GM21526 (cell line): ENCODE measurements at regions not wholly inside any gene's neighbourhood (a gene's known extent, or its start where the extent isn't known, plus 50 kb on each side); places are given as distances from the start of the nearest gene placed in this dataset.

Experiments used
- ATAC-seq: cut with Tn5 transposase; IDR thresholded peaks from one replicate; pipeline ENCODE4 v1.9.1; 2021; ENCODE audit warnings: moderate library complexity; ENCODE audit not compliant: unreplicated experiment, low FRiP score

DNA sequence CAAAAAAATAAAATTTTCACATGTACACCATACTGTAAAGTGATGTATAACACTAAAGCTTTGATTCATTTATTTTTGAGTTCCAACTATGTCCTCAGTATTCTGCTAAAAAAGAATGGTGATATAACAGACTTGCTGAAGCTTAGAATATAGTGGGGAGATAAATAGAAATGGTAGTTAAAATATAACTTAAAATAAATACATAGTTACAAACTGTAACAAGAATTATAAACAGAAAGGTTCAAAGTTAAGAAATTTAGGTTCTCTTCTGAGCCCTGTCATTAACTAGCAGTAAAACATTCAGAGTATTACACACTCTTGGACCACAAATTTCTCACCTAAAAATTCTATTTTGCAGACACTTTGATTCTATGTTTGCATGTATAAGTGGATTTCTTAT lies 392.1 kb downstream of the ANXA1 start:
- ATAC-seq, result no peak

DNA sequence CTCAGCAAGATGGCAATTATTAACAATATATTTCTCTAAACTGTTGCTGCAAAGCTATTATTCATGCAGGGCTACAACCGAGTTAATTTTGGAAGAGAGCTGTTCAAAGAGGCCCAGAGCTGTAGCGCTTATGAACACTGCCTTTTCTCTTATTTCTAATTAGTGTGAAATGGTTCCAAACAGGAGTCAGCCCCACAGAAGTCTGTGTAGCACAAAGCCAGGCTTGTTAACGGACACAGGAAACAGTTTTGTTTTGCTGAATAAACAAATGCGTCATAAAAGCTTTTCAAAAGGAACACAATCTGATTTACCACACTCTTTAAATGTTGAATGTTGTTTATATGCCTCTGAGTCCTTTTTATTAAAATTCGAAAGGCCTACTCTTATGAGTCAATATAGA lies 396.5 kb downstream of the ANXA1 start:
- ATAC-seq, result no peak

DNA sequence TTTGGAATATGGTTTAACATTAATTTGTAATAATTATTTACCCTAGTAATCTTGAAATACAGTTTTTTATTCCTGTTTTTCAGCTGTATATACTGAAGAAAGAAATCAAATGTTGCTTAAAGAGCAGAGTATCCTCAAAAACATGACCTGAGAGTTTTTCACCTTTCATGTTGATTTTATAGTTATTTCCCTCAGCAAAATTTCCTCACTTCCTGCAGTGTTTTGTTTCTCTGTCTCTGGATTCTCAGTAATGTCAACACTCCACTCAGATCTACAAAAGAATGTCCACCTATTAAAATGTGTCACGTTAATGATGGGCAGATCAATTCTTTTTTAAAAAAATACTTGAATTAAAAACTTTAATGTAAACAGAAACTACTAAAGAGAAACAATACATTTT lies 398.3 kb downstream of the ANXA1 start:
- no peak for ATAC-seq

DNA sequence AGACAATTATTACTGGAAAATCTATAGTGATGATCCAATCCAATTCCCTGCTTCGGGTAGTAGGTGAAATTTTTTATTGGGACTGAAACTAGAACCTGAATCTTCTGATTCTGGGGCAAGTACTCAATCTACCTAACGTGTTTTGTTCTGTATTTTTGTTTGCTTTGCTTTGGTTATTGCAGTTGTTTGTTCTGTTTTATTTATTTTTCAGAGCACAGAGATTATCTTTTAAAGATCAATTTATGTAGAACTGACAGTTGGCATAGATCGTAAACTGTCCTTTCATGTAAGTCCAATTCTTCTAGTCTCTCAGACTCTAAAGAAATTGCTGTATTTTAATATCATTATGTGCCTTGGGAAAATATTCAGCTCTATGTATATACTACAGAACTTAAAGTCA lies 401.6 kb downstream of the ANXA1 start:
- no peak for ATAC-seq

DNA sequence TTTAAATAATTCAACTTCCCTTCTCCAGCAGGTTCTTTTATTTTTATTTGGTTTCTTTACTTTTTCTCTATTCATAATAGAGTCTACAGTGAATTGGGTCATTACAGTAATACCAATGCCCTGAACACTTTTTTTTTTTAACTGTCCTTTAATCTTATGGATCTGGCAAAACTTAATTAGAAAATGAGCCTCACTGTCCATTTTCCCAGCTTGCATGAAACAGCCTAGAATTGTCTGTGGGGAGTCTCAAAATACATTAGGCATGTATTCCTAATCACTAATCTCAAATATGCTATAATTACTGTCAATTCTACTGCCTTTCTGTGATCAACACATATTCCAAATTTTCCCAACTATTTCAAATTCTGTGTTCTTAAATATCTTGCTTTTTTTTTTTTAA lies 406.8 kb downstream of the ANXA1 start:
- ATAC-seq, result no peak

DNA sequence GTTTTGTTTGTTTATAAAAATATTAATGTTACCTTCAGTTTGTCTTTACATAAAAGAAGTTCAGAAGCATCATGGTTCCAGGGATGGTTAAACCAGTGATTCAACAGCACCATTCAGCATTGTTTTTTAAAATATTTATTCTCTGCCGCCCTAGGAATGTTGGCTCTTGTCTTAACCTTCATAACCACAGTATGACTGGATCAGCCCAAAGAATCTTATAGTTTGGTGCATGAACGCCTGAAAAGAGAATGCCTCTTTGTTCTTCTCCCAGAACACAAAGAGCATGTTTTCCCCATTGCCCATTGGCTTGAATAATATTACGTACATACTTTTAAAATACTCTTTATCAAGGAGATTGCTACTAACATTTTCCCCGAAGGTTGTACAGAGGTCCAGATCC lies 413.4 kb downstream of the ANXA1 start:
- no peak for ATAC-seq

DNA sequence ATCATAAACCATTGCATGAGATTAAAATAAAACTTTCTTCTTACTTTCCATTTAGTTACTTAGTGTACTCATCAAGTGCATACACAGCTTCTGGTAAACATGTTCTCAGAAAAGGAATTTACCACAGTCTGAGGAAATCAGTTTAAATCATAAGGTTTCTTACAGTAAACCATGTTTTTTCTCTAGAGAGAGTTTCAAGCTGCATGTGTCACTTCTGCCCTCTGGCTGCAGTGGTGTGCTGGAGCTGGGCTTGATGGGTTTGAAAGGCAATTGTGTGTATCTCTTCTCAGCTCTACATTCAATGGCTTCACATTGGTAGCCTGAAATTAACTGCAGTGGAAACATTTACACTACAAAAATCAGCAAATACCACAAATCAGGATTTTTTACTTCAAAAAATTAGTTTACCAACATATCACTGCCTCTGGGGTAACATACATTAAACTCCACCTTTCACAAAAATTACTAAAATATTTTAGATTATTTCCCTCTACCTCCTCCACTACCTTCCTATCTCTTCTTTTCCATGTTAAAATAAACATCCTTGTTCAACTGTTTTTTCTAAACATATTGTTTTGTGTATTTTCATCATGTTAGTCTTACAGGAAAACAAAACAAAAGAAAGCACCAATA lies 414.3 kb downstream of the ANXA1 start:
- no peak for ATAC-seq

DNA sequence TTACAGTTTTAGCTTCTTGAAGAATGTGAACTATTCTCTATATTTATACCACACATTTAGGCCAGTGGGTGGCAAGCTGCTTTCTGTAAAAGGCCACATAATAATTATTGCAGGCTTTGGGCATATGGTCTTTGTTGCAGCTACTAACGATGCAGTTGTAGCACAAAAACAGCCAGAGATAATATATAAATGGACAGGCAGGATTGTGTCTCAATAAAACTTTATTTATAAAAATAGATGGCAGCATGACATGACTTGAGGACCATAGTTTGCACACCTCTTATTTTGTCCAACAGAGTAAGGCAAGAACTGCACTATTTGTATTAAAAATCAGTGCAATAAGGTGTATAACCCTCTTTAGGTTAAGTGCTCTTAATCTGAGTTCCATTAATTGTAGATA lies 415.0 kb downstream of the ANXA1 start:
- no peak for ATAC-seq

DNA sequence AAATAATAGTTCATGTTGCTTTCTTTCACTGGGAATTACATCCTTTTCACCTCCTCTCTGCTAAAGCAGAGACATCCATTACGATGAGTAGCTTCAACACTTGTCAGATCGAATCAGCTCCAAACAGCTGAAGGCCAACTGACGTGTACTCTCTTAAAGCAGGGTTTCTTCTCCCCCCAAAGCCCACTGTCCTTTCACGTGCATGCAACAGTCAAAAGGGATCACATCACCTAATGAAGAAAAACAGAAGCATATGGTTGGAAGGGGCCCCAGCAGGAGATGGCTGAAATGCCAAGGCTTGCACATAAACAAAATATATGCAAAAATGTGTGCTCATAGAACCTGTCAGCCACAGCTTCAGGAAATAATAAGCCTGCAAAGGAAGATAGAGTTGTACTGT lies 421.6 kb downstream of the ANXA1 start:
- ATAC-seq, result no peak

DNA sequence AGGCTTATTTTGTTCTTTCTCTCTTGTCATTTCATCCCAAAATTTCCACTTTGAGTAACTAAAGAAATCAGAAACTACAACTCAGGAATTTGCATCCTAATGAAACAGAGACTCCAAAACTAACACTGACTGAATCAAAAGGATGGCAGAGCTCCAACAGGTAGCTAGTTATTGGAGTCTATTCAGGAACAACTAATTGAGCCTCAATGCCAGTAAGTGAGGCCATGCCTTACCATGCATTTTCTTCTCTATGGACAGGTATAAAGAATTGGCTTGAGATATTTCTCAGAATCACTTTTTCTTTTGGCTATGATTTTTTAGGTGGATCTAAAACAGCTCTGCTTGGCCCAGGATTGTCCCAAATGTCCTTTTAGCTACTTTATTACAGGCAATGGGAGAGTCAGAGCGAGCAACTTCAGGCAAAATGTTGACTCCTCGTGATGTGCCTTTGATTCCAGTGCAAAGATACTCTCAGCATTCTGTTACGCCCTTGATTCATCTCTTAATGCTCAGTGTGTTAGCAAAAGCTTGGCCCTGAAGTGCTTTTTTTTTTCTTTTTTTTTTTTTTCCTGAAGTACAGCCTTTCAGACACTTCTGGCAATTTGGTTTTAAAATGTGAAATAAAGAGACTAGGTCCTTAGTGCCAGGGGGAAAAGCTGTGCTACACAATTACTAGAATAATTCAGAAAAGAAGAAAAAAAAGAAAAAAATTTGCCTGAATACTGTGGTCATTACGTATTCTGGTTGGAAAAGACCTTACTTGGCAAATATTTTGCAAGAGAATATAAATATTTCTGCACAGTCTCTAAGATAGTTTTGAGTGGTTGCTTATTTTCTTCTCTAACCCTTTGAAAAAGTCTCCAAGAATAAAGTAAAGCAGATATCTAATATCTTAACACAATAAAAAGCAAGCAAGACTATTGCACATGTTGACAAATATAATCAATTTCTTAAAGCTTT lies 423.7 kb downstream of the ANXA1 start:
- no peak for ATAC-seq

DNA sequence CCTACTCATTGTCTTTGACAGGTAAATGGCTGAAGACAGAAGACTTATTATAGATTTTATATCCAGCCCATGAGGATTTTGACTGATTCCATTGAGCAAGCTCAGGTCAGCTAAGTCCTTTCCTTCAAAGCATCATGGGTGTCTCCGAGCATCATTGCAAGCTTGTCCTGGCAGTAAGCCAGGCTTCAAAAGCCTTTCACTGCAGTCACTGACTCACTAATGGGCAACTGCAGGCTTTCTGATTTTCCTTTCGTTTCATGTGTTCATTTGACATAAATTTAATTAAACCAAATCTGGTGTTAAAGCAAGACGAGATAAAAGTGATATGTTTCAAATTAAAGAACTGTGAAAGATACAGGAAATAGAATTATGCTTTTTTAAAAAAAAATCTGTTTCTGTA lies 426.2 kb downstream of the ANXA1 start:
- no peak for ATAC-seq

DNA sequence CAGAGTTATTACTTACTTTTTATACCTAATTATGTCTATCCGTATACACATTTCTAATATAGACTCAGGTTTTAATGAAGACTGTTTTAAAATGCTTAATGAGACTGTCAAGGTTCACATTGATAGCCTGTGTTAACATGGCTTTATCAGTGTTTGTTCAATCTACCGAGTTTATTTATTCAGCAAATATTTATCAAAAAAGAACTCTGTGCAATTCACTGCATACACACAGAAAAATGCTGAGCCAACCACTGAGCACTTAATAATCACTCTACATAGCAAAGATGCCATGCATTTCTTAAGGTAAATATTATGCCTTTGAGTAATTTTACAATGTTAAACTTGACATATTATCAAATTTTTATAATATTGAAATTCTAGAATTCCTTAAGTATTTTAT lies 428.2 kb downstream of the ANXA1 start:
- no peak for ATAC-seq

DNA sequence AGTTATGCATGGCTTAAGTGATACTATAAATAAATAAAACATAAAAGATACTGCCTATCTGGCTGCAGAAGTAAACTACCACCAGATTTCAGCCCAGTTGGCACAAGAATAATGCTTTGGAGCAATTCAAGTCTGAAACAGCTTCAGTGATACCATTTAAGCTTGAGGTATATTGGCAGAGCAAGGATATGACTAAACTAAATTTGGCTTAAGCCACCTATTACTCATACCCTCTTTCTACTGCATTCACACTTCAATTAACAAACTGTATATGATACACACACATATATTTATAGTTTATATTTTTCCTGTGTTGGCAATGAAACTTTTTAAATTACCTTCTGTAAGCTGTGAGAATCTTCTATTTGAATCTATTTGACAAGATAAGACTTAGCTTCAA lies 431.9 kb downstream of the ANXA1 start:
- no peak for ATAC-seq

DNA sequence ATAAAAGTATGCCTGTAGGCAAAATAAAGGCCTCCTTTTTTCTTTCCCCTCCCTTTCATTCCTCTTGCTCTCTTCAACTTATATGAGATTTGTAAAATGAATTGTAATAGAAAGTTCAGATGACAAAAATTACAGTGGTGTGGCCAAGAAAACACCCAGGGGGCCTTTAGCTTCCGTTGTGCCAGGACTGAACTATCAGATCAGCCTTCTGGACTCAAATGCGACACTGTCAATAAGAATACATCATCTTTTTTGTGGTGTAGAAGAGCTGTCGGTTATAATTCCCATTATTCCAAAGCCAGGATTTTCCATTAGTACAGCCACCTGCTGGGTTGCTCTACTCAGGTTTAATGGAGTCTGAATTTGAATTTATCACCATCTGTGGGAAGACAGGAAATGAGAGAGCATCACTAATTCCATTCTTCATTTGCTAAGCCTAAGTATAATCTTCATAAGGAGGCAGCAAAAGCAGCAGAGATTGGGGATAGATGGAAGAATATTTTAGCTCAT lies 443.4 kb downstream of the ANXA1 start:
- ATAC-seq, result no peak

DNA sequence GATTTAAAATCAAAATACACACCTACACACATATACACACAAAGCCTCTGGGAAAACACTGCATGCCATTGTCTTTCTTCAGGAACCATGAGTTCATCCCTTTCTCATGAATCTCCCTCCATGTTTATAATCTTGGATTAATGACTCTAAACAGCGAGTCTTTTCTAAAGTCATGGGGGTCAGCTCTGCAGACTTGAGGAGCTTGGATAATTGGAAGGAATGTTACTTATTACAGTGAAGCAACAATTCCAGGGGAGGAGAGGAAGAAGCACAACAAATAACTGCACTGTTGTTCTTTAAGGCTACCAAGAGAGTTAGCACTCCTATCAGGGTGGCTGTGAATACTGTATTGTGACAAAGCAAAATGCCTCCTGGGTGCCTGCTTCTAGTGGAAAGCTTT lies 444.7 kb downstream of the ANXA1 start:
- ATAC-seq, result no peak

DNA sequence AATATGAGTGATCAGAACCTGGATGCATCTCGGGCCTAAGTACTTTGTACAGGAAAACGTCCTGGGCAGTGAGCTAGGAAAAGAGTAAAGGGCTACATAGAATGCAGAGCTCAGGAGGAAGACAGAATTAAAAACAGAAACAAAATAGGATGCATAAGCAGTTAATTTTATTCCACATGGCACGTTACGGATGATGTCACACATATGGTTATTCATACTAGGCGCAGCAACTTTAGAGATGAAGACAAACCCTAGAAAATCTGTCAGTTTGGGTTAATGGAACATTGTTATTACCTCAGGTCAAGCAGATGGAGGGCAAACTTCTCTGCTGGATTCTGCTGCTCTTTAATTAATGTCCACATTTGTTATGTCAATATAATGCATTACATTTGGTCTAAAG lies 445.4 kb downstream of the ANXA1 start:
- no peak for ATAC-seq

DNA sequence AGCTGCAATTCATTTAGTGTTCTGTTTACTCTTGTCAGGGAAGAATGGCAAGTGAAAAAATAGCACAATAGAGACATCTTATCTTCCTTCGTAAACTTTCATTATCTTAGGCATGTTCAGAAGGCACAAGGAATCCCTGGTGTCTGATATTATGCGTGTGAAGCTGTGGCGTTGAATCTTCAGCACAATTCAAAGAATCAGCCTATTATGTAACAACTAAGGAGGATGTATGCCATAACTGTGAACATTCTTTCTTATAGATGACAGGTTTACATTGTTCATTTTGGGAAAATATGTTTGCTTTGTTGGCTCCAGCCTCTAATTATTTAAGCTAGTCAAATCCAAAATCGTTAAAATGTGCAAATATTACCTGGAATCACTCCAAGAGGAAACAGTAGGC lies 446.1 kb downstream of the ANXA1 start:
- no peak for ATAC-seq

DNA sequence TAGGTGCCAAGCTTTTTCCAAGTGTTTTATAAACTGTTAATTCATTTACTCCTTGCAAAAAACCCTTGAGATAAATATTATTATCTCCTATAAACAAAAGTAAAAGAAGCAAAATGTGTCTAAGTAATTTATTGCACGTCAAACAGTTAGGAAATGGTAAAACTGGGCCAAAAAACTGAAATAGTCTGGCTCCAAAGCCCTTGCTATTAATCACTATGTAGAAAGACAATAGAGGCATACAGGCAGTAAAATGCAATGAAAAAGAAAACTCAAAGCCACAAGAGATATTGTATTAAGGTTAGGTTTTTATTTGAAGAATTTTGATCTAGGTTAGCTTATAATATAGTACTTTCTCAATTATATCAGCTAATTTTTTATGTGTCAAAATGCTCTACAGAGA lies 457.7 kb downstream of the ANXA1 start:
- no peak for ATAC-seq

DNA sequence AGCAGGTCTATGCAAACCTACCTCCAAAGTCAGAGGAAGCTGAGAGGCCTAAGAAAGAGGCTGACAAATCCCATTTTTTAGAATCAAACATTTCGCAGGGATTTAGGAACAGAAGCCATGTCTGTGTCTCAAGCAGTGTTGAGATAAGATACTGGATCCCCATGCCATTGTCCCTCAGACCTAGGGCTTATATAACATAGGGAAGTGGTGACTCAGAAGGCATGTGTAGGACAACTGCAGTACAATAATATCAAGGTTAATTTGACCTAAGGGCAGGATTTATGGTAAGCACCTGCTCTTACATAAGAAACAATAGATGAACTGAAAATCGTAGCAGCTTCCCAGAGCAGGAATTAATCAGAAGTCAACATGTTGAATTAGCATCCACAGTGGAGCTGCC lies 459.4 kb downstream of the ANXA1 start:
- no peak for ATAC-seq

DNA sequence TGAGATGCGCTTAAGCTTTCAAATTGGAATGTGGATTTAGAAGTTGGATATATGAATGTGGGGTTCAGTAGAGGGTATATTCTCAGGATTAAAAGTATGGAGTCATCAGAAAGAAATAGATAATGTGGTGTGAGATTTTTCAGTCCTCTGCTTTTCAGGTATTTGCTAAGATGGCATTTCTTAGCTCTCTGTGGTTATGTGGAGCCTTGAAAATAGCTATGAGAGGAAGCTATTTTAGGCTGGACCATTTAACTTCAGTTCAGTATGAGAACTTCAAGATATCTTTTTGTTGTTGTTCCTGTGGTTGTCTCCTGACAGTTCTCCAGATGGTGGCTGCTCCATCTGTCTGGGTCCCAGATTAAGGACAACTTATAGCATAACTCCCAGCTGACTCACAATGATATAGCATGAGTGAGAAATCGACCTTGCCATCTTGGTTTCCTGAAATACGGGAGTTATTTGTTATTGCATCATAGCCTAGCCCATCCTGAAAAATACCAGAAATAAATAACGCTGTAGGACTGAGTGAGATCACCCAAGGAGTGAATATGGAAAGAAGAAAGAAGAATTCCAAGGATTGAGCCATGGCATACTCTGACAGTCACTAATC lies 461.5 kb downstream of the ANXA1 start:
- no peak for ATAC-seq

DNA sequence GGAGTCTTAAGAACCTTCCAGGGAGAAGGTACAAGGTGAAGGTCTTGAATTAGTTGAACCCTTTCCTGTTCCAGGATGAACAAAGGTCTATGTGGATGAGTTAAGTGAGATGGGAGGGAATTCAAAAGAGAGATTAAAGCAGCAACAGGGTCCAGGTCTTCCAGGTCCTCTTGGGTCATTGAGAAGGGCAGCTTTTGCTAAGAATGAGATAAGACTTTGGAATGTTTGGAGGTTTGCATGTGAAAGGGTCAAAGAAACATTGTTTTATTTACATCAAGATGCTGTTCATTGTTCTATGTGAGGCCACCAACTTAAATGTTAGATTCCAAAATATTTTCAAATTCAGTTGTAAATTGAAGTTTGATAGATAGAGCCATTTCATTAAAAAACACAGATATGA lies 463.9 kb downstream of the ANXA1 start:
- no peak for ATAC-seq

DNA sequence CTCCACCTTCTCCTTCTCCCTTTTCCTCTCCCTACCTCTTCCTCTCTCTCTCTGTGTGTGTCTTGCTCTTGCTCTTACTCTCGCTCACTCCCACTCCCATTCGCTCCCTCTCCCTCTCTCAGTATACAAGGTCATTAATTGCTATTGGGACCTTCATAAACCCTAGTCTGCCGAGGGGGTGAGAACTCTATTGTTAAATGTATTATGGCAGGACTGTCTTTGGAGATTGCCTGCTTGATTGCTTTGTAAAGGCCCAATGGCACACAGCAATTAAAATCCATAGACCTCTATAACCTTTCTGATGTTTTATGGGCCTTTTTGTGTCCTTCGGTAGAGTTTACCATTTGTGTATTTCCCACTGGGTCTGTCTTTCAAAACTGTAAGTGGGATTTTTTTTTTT lies 465.9 kb downstream of the ANXA1 start:
- ATAC-seq, result no peak
